Astrocyte (in vitro differentiated cells and primary cell): ENCODE measurements at regions not wholly inside any gene's neighbourhood (a gene's known extent, or its start where the extent isn't known, plus 50 kb on each side); places are given as distances from the start of the nearest gene placed in this dataset.

Experiments
- CTCF ChIP-seq: IDR thresholded peaks from 2 replicates; pipeline ENCODE4 v1.5.1; 2011; ENCODE audit warnings: low read depth, mild to moderate bottlenecking, inconsistent platforms, low read length, moderate library complexity; ENCODE audit not compliant: insufficient read depth
- EZH2 ChIP-seq: IDR thresholded peaks from 2 replicates; pipeline ENCODE4 v1.6.1; 2012; ENCODE audit warnings: mild to moderate bottlenecking, low read length, inconsistent platforms; ENCODE audit not compliant: insufficient read depth

DNA sequence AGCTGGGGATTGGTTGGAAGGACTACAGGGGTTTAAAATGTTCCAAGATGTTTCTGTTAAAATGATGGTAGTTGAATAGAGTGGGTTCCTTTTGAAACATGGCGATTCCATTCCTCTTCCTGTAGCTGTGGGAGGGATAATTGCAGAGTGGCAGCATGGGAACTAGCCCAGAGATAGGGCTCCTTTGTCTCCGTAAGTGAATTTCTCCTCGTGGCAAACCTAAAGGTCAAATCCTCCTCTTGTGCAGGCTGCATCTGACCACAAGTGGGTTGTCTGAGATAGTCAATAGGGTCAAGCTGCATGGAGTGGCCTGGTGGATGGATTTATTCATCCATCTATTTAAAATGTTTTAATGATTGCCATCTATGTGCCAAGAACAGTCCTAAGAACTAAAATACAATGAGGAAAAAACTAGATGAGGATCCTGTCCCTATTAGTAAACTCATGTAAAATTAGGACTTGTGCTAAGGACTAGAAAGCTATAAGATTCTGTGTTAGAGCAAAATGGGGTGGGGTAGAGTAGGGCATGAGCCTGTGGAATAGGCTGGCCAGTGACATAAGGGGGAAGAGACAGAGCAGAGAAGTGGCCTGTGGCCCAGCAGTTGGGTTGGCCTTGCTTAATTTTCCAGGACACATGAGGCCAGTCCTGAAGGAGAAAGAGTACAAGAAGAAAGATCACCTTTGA is 89.1 kb upstream of the IVNS1ABP start:
- no peak for TF ChIP-seq CTCF
- TF ChIP-seq EZH2, result no peak
